Activated CD4-positive, alpha-beta T cell treated with anti-CD3 and anti-CD28 coated beads, Interleukin-2, Interleukin-6, amounts not matched to agents 100 ng/mL and 50 ng/mL, durations not matched to agents 16 hours and 8 hours (primary cell): ENCODE measurements at regions not wholly inside any gene's neighbourhood (a gene's known extent, or its start where the extent isn't known, plus 50 kb on each side); places are given as distances from the start of the nearest gene placed in this dataset.

ENCODE experiments used
- DNase-seq: peaks from one replicate; pipeline ENCODE4 v3.0.0-alpha.2; 2020

- DNase-seq = no peak
Observed at GRCh38 chr14:85402569-85403162, 127.3 kb upstream of the FLRT2 start.

GRCh38 chr14:85409481-85410210, 120.3 kb upstream of the FLRT2 start:
- DNase-seq = no peak

- no peak for DNase-seq
Observed at GRCh38 chr14:85412756-85413155, 117.2 kb upstream of the FLRT2 start.

- DNase-seq = no peak
Observed at GRCh38 chr14:85413836-85414526, 116.0 kb upstream of the FLRT2 start.

GRCh38 chr14:85415015-85415712, 114.8 kb upstream of the FLRT2 start:
- DNase-seq = no peak

GRCh38 chr14:85416771-85417170, 113.2 kb upstream of the FLRT2 start:
- no peak for DNase-seq

- DNase-seq = no peak
Observed at GRCh38 chr14:85417396-85417795, 112.5 kb upstream of the FLRT2 start.

- DNase-seq = no peak
Observed at GRCh38 chr14:85418721-85419120, 111.2 kb upstream of the FLRT2 start.

- DNase-seq = no peak
Observed at GRCh38 chr14:85420278-85420677, 109.7 kb upstream of the FLRT2 start.

GRCh38 chr14:85420707-85421106, 109.2 kb upstream of the FLRT2 start:
- DNase-seq = no peak

GRCh38 chr14:85421186-85421877, 108.6 kb upstream of the FLRT2 start:
- DNase-seq = no peak

- no peak for DNase-seq
Observed at GRCh38 chr14:85423889-85424288, 106.1 kb upstream of the FLRT2 start.

- no peak for DNase-seq
Observed at GRCh38 chr14:85425507-85425906, 104.4 kb upstream of the FLRT2 start.

GRCh38 chr14:85426068-85426935, 103.6 kb upstream of the FLRT2 start:
- no peak for DNase-seq

- no peak for DNase-seq
Observed at GRCh38 chr14:85428926-85429325, 101.0 kb upstream of the FLRT2 start.

- DNase-seq = no peak
Observed at GRCh38 chr14:85437148-85437547, 92.8 kb upstream of the FLRT2 start.

- no peak for DNase-seq
Observed at GRCh38 chr14:85438001-85438400, 91.9 kb upstream of the FLRT2 start.

GRCh38 chr14:85438481-85438942, 91.4 kb upstream of the FLRT2 start:
- no peak for DNase-seq

- DNase-seq = no peak
Observed at GRCh38 chr14:85439696-85440328, 90.1 kb upstream of the FLRT2 start.

- no peak for DNase-seq
Observed at GRCh38 chr14:85441909-85442643, 87.9 kb upstream of the FLRT2 start.

- no peak for DNase-seq
Observed at GRCh38 chr14:85442996-85443395, 86.9 kb upstream of the FLRT2 start.
